GM18520 (cell line): ENCODE measurements at regions not wholly inside any gene's neighbourhood (a gene's known extent, or its start where the extent isn't known, plus 50 kb on each side); places are given as distances from the start of the nearest gene placed in this dataset.
"Not testable (repeated sequence)": the region's sequence is repeated elsewhere in the genome, so short reads cannot be mapped to it uniquely, and the experiment has no call there.

Source experiments
- ATAC-seq: cut with Tn5 transposase; IDR thresholded peaks from one replicate; pipeline ENCODE4 v1.9.1; 2021; ENCODE audit not compliant: unreplicated experiment

DNA sequence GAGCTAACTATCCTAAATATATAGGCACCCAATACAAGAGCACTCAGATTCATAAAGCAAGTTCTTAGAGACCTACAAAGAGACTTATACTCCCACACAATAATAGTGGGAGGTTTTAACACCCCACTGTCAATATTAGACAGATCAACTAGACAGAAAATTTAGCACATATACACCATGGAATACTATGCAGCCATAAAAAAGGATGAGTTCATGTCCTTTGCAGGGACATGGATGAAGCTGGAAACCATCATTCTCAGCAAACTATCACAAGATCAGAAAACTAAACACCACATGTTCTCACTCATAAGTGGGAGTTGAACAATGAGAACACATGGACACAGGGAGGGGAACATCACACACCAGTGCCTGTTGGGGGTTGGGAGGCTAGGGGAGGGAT is 358.9 kb upstream of the KCND2 start:
- not testable (repeated sequence) for ATAC-seq

DNA sequence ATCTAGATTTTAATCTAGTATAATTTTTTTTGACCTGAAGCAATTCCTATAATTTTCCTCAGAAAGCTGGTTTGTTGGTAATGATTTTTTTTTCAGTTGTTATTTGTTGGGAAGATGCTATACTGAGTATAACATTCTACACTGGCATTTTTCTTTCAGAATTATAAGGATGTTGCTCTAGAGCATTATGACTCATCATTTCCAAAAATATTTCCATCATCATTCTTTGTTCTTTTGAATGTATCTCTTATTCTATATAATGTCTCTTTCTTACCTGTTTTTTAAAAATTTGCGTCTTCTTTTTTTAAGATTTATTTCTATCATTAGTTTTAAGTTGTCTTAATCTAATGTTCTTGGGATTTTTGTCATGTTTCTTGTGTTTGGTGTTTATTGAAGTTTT is 356.5 kb upstream of the KCND2 start:
- ATAC-seq, result no peak

DNA sequence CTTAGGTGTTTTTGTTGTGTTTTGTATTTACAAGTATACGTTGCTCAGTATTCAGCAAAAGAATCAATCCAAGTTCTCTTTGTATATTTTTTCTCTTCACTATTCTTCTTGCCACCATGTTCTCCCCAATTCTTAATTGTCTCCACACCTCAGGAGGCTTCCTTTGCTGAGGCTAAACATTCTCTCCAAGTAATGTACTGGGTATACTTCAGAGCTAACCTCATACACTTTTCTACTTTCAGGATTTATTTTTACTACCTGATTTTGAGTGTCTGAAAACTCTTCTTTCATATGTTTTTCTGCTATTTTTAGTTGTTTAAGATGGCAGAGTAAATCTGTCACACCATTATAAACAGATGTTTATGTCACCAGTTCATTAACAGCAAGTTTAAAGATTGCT is 354.8 kb upstream of the KCND2 start:
- no peak for ATAC-seq

DNA sequence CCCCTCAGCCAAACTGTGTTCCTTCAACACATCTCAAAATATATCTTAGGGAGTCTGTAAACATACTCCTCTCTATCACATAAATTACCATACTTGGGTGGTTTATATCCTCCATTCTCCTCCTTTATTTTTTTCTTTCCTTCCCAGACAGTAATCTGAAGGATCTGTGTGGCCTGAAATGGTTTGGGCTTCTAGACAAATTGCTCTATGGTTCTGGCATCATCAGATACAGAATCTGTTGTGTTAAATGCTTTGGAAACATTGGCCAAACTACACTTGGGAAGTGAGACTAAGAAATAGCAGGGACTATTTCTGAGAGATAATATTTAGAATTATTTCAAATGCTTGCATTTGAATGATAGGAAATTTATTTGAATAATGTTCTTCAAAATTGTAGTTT is 353.0 kb upstream of the KCND2 start:
- no peak for ATAC-seq

DNA sequence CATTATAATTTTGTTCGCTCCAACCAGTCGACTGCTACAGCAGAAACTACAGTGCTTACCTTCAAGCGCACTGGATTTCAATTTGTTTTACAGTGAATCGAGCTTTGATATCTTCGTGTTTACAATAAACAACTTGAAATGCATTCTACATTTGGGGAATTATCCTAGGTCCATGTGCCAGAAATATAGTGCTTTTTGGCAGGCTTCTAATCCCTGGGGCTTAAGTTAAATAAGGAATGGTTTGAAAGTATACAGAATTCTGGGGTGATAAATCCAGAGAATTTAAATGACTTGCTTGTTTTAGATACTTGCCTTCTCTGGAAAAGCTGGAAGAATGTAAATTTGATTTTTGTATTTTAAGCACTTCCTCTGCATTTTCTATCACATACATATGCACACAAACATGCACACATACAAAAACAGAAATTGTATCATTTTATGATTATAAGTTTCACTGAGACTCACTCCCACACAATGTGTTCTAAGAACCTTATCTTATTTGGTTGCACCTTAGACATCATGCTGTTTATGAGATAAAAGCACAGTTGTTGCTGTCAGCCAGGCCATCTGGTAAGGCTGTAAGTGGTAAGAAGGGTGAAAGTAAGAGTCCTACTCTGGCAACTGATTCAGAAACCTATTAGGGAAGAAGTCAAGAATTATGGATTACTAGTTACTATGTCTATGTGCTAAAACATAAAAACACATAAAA is 347.2 kb upstream of the KCND2 start:
- ATAC-seq, result no peak

DNA sequence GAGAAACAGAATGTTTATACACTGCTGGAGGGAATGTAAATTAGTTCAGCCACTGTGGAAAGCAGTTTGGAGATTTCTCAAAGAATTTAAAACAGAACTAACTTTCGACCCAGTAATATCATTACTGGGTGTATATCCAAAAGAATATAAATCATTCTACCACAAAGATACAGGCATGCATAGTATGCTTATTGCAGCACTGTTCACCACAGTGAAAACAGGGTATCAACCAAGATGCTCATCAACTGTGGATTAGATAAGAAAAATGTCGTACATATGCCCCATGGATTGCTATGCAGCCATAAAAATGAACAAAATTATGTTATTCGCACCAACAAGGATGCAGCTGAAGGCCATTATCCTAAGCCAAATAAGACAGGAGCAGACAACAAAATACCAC is 343.1 kb upstream of the KCND2 start:
- no peak for ATAC-seq

DNA sequence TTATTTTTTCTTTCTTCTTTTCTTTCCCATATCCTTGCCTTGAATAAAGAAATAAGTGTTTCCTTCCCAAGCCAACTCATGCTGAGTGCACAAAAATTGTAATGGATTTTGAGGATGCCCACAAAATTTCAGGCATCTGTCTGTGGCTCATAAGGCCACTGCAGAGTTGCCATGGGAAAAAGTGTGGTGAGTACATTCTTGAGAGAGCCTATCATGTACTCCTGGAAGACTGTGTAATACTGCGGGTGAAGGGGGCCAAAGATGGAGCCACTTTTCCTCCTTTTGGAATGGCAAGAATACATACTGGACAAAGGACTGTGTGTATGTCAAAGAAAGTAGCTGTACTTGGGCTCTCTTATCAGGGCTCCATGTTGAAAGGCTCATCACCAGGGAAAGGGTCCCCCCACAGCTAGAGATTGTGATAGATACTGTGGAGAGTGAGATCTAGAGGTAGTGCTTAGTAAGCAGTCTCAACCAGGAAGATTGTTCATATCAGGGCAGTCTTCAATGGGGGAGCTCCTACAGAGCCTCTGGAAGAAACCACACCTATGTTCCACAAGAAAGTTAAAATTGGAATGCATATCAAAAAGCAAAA is 341.6 kb upstream of the KCND2 start:
- no peak for ATAC-seq

DNA sequence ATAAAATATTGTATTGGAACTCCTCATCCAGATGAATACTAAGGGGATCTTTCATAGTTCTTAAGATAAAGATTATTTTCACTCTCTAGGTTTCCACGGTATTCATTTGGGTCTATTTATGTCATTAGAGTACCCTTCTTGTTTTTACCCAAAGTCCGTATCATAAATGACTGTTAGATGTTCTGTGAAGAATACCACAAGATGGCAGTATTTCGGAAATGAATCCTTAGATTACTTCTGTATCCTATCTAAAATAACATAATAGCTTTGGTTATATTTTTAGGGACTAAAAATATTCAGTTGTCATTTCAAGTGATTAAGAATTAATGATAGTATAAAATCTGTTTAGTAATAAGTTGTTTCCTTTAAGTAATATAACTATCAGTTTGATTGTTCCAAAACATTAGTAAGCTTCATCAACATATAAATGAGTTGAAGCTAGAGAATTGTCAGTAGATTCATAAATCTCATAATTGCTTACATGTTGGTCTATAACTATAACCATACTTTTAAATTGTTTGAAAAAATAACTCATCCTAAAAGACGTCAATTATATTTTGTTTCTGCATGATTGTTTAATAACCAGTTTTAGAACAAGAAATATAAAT is 337.5 kb upstream of the KCND2 start:
- ATAC-seq, result peak; percentile 48

DNA sequence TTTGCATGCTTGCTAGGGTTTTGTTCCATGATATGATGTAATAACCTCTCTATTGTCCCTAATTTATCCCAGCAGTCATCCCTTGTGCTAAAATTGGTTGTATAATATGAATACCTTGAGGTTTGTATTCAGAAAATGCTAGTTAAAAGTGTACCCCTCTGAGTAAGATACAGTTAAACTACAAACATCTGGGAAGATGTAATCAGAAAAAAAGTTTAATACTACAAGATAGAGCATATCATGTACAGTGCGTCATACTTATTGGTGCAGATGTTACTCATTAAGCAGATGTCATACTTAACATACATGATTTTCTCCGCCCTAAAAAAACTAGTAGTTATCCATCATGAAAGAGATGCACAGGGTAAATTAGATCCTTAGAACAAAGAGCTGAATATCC is 336.1 kb upstream of the KCND2 start:
- no peak for ATAC-seq

DNA sequence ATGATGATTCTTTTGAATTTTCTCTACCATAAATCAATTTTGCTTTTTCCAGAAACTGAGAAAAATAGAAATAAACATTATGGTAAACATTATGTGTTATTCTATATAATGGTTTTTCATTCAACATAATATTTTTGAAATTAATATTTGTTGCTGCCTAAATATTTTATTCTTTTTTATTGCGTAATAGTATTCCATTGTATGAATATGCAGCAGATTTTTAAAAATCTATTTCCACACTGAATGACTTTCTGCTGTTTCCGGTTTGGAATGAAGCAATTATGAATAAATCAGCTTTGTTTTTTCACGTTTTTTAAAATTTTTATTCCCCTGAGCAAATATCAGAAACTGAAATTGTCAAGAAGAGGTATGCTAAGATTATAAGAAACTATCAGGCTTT is 335.2 kb upstream of the KCND2 start:
- ATAC-seq, result no peak

DNA sequence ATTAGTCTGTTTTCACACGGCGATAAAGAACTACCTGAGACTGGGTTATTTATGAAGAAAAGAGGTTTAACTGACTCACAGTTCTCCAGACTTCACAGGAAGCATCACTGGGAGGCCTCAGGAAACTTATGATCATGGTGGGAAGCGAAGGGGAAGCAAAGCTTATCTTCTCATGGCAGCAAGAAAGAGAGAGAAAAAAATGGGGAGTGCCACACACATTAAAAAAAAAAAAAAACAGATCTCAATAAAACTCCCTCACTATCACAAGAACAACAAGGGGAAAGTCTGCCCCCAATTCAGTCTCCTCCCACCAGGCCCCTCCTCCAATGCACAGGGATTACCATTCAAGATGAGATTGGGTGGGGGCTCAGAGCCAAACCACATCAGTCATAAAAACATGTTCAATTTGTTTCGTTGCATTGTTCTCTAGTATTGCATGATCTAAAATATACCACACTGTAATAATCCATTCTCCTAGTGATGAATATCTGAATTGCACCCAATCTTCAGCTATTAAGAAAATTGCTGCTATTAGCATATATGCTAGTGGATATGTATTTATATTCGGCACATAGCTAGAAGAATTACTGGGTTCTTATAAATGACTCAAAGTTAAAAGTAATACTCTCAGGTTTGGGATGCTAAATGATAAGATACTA is 328.9 kb upstream of the KCND2 start:
- ATAC-seq, result no peak

DNA sequence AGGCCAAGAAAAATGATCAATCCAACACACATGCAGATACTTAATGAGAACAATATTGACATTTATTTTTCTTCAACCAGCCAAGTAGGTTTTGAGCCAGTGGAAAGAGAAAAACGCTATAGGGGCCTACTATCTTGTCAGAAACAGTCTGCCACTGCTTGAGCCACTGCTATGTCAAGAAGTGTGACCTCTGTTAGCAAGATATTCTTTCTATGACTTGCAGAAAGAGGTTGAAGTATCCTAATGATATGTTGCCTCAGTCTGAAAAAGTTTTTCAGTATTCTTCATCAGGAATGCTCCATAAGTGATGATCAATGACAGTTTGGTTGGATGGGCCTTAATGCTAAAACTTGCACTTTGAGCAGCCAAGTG is 328.4 kb upstream of the KCND2 start:
- ATAC-seq, result no peak

DNA sequence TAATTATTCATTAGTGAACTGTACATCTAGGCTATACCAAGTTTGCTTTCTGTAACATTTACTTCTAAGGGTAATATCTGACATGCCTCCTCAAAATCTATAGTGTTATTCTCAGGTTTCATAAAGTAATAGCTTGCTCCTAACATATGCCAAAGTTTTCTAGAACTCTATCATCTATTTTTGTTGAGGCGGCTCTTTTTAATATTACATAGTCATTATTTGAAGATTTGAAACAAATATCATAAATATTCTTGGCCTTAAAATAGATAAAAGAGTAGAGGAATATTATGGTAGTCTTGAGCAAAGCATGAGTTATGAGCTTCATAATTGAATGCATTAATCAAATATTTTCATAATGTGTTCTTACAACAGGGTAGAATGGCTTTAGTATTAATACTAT is 327.2 kb upstream of the KCND2 start:
- ATAC-seq, result no peak

DNA sequence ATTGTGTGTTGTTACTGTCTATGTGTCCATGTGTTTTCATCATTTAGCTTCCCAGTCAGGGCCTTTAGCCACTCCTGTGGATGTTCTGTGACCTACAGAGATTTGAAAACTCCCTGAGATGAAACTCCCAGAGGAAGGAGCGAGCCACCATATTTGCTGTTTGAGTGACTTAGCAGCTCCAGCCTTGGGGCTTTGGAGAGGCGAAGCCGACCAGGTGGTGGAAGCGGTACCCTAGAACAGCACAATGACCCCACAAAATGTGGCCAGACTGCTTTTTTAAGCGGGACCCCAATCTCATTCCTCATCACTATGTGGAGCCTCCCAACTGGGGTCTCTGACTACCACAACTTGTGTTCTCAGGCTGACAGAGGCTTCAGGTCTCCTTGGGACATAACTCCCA is 323.9 kb upstream of the KCND2 start:
- no peak for ATAC-seq

DNA sequence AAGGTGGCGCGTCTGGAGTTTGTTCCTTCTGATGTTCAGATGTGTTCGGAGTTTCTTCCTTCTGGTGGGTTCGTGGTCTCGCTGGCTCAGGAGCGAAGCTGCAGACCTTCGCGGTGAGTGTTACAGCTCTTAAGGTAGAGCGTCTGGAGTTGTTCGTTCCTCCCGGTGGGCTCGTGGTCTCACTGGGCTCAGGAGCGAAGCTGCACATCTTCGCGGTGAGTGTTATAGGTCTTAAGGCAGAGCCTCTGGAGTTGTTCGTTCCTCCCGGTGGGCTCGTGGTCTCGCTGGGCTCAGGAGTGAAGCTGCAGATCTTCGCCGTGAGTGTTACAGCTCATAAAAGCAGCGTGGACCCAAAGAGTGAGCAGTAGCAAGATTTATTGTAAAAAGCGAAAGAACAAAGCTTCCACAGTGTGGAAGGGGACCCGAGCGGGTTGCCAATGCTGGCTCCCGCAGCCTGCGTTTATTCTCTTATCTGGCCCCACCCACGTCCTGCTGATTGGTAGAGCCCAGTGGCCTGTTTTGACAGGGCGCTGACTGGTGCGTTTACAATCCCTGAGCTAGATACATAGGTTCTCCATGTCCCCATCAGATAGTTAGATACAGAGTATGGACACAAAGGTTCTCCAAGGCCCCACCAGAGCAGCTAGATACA is 322.5 kb upstream of the KCND2 start:
- ATAC-seq, result not testable (repeated sequence)

DNA sequence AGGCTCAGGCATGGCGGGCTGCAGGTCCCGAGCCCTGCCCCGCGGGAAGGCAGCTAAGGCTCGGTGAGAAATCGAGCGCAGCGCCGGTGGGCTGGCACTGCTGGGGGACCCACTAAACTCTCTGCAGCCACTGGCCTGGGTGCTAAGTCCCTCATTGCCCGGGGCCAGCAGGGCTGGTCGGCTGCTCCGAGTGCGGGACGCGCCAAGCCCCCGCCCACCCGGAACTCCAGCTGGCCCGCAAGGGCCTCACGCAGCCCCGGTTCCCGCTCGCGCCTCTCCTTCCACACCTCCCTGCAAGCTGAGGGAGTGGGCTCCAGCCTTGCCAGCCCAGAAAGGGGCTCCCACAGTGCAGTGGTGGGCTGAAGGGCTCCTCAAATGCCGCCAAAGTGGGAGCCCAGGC is 321.4 kb upstream of the KCND2 start:
- ATAC-seq, result not testable (repeated sequence)

DNA sequence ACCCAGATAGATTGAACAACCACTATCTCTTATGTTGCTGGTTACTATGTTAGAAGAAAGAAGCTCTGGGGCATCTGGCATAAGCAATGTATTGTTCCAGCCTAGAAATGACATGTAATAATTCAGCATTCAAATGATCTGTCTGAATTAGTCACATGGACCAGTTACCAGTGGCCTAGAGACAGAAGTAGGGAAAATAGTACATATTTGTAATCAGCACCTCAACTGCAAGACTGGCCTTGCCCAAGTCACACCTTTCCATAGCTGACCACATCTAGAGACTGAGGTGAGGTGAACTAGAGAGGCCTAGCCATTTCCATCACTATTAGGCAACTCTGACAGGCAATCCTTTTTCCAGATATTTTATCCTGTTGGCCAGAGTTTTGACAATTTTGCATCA is 315.6 kb upstream of the KCND2 start:
- no peak for ATAC-seq

DNA sequence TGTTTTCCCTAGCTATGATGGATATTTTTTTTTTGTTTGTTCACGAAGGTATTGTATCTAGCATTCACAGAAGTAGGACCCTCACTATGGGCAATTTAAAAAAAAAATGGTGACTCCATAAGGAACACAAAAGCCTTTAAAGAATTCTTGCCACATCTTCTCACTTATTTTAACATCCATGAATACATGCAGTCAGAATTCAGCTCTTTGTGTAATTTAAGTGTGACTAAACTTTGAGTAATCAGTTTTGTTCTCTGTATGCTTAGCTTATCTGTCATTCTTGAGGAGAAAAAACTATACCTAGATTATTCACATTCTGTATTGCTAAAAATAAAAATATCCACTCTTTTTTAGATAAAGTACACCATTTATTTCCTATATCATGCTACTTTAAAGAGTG is 313.2 kb upstream of the KCND2 start:
- ATAC-seq, result no peak

DNA sequence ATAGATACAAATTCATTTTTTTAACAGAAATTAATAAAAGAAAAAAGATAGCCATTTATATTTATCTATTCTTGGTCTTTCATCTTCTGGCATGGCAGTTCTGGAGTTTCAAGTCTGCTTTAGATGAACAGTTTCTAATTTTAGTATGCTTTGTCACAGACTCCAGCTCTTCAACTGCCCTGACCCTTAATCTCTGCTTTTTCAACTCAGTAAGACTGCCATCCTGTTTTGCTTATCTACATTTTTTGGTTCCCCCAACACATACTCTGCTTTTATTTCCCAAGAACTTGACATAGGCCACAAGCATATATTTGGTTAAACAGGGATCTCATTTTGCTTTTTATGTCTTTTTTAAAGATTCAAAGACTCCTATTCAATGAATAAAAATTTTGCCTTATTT is 309.3 kb upstream of the KCND2 start:
- no peak for ATAC-seq

DNA sequence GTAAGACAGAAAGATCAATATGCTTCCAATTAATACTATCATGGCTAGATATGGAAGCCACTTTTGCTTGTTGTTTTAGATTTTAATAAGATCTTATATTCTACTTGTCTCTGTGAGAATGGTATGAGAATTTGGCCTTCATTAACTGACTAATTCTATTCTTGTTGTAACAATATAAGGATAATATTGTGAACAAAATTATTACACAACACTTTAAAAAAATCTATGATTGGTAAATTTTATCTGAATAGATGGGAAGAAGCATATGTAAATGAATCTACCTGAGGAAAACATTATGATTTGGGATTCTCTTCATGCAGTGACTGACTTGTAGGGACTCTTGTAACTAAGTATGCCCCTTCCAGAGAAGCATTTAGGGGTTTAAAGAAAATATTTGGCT is 308.9 kb upstream of the KCND2 start:
- no peak for ATAC-seq

DNA sequence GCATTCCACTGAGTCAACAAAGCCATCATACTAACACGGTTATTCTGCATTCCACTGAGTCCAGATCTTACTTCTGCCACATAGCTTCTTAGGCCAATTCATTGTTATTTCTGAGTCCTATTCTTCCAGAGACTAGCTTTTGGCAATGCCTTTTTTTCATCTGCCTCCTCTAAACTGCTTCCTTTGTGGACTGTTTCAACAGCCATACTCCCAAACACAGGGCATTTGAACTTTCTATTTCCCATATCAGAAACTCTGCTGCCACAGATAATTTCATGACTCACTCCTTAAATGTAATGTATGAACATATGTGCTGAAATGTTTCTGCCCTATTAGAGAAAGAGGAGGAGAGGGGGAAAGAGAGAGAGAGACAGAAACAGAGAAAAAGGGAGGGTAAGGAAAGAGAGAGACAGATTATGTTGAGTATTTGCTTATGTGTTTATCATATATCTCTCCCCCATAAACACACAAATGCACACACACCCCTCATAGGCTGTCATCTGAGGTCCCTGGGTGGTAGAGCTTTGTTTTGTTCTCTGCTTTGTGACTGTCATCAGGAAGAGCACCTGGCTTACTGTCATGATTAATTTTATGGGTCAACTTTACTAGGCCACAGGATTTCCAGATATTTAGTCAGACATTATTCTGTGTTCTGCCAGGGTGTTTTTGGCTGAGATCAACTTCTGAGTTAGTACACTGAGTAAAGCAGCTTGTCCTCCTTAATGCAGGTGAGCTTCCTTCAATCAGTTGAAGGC is 308.0 kb upstream of the KCND2 start:
- no peak for ATAC-seq
